ENCODE measurements at regions not wholly inside any gene's neighbourhood (a gene's known extent, or its start where the extent isn't known, plus 50 kb on each side); places are given as distances from the start of the nearest gene placed in this dataset.

DNA sequence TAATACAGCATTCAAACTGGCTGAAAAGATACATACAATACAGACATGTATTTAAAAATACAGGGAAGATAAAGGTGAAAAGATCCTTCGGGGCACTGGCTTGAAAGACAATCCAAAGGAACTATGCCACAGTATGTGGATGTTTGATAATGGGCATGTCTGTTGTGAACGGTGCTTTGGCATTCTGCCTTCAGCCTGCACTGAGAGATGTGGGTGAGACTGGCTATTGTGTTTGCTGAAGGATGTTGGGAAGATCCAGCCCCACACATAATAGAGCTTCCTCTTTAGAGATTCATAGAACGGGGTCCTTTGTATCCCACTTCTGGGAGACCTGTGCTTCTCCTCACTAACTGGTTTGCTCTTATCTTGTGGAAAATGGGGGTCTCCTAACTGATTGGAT lies 65.1 kb upstream of the CXCR4 start:
- Histone ChIP-seq H3K4me2 (ENCODE audit: insufficient read depth, insufficient read length, low read length) (no peak overlapping the region), H2BK15ac (ENCODE audit: low read depth, low read length) (no peak overlapping the region), H2AFZ (ENCODE audit: low read length) (no peak overlapping the region), H3K79me2 (ENCODE audit: insufficient read depth, low read length) (no peaks in the 10 kb centered on the region), H2BK12ac (ENCODE audit: insufficient read length, low read depth, low read length) (no peak overlapping the region), H4K8ac (replicated peaks; ENCODE audit: insufficient read length, low read depth, low read length) (no peak overlapping the region), H3K4me1 (ENCODE audit: insufficient read depth, low read length) (no peaks in the 10 kb centered on the region), H3K9ac (ENCODE audit: extremely low read depth, insufficient read length, low read length) (no peak overlapping the region), H2AK5ac (ENCODE audit: insufficient read length, low read length) (no peak overlapping the region), H2BK20ac (ENCODE audit: low read depth, low read length, poor library complexity, severe bottlenecking) (no peak overlapping the region), H3K27me3 (ENCODE audit: insufficient read depth, low read length) (no peaks in the 10 kb centered on the region), H2BK5ac (ENCODE audit: insufficient read length, low read length) (no peak overlapping the region), H3K27ac (ENCODE audit: insufficient read length, low read depth, low read length) (no peak overlapping the region), H3K56ac (ENCODE audit: insufficient read length, low read depth, low read length) (no peak overlapping the region), H2BK120ac (ENCODE audit: low read depth, low read length, poor library complexity, severe bottlenecking) (no peak overlapping the region), H4K20me1 (ENCODE audit: control insufficient read depth, insufficient read depth, insufficient read length) (no peaks in the 10 kb centered on the region), H3K14ac (ENCODE audit: insufficient read depth, low read length) (no peak overlapping the region), H4K91ac (ENCODE audit: insufficient read length, low read depth, low read length) (no peak overlapping the region), H4K5ac (ENCODE audit: insufficient read length, low read depth, low read length) (no peak overlapping the region), H3K9me3 (ENCODE audit: control insufficient read depth, low read depth, low read length) (no peaks in the 10 kb centered on the region), H3K18ac (ENCODE audit: insufficient read length, low read depth, low read length) (no peak overlapping the region), H3K23ac (ENCODE audit: insufficient read length, low read depth, low read length) (no peak overlapping the region), H3K79me1 (ENCODE audit: insufficient read depth, low read depth, low read length, poor library complexity, severe bottlenecking) (no peaks in the 10 kb centered on the region), H3T11ph (ENCODE audit: low read length) (no peak overlapping the region), H3K4ac (ENCODE audit: low read depth, low read length) (no peak overlapping the region), H3K23me2 (ENCODE audit: insufficient read length, low read depth, low read length, poor library complexity, severe bottlenecking) (no peaks in the 10 kb centered on the region)
- no peak overlapping the region for H3K4me3 Mint-ChIP-seq
- H3K27ac Mint-ChIP-seq = no peak overlapping the region
- H3K4me1 Mint-ChIP-seq = peaks cover 0 to 4% of the 10 kb centered on the region in 2 experiments; a peak in 1 of 4 replicates
- H3K27me3 Mint-ChIP-seq (ENCODE audit: low read depth) = peaks cover 3% of the 10 kb centered on the region
- no peak for TF ChIP-seq CTCF (conservative IDR thresholded peaks at IDR 0.05)
- no CpG with 5 or more reads among the region's 3 CpGs for WGBS (ENCODE audit: extremely low coverage, insufficient read length, low lambda C conversion rate)
- H3K9me3 Mint-ChIP-seq = peaks cover 0 to 4% of the 10 kb centered on the region in 2 experiments; a peak in 1 of 5 replicates
- H3K36me3 Mint-ChIP-seq (ENCODE audit: insufficient read depth in 1 of 3, low read depth in 3 of 3) = no peaks in the 10 kb centered on the region; a peak in 1 of 7 replicates
- DNase-seq = no peak
